ENCODE measurements at regions not wholly inside any gene's neighbourhood (a gene's known extent, or its start where the extent isn't known, plus 50 kb on each side); places are given as distances from the start of the nearest gene placed in this dataset.

DNA sequence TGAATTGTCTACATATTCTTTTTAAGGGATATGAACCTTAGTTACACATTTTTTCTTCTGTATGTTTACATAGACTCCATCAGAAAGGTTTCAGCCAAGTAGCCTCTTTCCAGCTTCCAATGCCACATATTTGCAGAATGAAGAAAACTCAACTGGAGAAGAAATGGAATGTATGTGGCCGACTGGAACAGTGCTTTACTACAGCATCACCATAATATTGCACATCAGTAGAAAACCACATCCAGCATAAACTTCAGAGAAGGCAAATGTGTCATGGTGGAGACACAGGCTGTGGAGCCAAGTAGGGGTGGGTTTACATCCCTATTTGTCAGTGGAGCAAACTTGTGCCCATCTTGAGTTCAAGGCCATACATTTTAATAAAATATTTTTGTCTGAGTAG lies 204.8 kb upstream of the LDB2 start:
- no peak for DNase-seq (ENCODE audit: low spot score)

- no peak for DNase-seq (ENCODE audit: low spot score)
Observed at GRCh38 chr4:17098996-17099395, 200.6 kb upstream of the LDB2 start.

DNA sequence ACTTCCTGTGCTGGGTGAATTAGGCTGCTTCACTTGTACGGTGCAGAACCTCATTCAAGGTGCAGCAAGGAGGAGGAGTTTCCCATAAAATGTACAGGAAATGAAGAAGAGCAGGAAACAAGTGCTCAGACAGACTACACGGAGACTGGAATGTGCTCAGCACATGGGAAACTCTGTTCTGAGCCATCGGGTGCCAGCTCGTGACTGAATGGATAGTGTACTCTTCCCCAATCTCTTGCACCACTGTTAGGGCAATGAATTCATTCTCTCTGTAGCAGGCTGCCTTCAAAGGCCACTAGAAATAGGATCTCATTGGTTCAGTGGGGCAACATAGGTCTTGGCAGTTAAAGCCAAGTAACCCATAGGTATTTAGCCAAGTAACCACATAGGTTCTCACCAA lies 200.0 kb upstream of the LDB2 start:
- no peak for DNase-seq (ENCODE audit: low spot score)

DNA sequence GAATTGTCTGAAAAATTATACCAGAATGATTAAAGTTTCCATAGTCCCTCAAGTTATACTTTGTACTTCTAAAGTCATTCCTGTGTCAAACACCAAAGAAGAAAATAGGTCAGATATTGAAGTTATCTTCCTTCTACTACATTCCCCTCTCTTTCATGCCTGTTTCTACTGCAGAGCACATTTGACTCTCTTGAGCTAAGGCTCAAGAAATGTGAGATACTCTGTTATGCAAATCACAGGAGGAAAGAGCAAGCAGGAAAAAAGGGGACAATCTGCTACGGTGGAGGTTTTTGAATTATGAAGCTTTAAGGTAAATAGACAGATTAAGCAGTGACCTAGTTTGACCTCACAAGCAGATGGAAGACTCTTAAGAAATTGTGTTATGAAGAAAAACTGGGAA lies 198.9 kb upstream of the LDB2 start:
- no peak for DNase-seq (ENCODE audit: low spot score)

GRCh38 chr4:17096692-17097091 lies 198.2 kb upstream of the LDB2 start:
- no peak for DNase-seq (ENCODE audit: low spot score)

GRCh38 chr4:17095771-17096170 lies 197.3 kb upstream of the LDB2 start:
- DNase-seq (ENCODE audit: low spot score), result no peak

GRCh38 chr4:17094876-17095210 lies 196.4 kb upstream of the LDB2 start:
- no peak for DNase-seq (ENCODE audit: low spot score)

DNA sequence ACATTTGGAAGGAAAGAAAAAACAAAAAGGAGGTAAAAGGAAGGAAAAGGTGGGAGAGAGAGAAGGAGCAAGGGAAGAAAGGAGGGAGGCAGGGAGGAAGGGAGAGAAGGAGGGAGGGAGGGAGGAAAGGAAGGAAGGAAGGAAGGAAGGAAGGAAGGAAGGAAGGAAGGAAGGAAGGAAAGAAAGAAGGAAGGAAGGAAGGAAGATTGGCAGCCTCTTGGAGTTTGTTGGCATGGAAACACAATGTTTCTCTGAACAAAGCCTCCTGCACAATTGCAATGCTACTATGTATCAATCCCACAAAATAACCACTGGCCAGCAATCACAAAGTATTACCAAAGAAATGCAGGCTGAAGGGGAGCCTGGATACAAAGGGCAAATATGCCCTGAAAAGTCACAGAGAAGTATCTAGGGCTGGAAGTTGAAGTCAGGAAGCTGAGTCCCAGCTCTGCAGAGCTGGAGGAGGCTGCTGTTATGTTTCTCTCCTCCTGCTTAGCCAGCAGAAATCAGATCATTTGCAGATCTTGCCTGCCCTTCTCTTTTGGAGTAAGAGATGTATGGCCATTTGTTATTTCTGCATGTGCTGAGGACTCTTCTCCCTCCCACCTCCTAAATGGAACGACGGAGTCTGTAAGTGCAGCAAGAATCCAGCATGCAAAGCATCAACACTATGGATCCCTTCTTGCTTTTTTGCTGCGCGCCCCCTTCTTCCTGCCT lies 195.9 kb upstream of the LDB2 start:
- DNase-seq (ENCODE audit: low spot score), result no peak

DNA sequence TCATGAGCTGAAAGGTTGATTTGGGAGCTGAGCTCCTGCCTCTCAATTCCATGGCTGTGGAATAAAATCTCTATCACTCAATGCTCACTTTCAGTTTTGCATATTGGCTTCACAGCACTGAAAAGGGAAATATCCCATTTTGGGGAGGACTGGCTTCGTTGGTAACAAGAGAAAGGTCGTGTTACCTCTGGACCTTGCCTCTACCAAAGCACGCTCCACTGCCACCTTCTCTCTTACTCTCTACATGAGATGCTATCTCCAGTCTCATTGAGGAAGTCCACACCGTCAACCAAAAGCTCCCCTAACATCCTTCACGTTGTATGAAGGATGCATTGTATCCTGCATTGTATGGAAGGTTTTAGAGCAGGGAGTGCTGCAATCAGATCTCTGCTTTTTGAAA lies 195.0 kb upstream of the LDB2 start:
- DNase-seq (ENCODE audit: low spot score), result no peak

DNA sequence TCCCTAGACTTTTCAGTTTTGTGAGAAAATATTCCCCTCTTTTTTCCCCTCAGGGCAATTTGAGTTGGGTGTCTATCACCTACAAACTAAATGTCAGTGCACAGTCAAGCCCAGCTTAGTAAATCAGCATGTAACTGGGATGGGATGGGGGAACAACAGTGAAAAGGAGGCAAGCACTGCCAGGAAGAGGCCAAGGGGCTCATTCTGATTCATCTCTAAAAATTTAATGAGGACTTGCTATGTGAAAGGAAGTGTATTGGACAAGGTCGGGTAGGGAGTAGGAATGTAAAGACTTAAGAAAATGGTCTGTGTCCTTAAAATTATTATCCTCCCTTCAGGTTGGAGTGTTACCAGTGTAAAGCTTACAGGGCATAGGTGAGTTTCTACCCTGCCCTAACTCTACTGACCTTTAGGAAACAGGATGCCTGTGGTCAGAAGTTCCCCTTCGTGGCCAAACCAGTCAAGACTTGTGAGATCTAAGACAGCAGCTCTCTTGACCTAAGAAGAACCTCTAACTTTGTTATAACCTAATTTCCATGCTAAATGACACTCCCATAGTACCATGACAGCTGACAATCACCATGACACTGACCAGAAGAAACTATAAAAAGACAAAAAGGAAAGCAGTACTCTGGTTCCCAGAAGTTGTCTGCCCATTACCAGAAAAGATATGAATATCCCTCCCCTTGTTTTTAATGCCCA lies 194.4 kb upstream of the LDB2 start:
- DNase-seq (ENCODE audit: low spot score), result no peak

- no peak for DNase-seq (ENCODE audit: low spot score)
Observed at GRCh38 chr4:17091104-17091503, 192.7 kb upstream of the LDB2 start.

DNA sequence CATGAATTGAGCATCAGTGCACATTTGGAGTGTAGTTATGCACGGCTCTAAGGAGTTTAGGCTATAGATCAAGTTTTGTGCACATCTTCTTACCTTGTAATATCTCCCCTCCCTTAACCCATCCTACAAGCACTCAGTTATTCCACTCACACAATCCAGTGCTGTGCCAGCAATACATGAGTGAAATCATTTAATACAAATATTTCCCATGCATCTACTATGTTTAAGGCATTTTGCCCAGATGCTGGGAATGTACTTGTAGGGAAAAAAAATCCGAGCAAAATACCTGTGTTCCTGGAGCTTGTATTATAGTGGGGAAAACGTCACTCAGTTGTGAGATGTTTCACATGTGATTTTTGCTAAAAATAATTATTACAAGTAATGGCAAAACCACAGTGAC lies 191.6 kb upstream of the LDB2 start:
- no peak for DNase-seq (ENCODE audit: low spot score)

DNA sequence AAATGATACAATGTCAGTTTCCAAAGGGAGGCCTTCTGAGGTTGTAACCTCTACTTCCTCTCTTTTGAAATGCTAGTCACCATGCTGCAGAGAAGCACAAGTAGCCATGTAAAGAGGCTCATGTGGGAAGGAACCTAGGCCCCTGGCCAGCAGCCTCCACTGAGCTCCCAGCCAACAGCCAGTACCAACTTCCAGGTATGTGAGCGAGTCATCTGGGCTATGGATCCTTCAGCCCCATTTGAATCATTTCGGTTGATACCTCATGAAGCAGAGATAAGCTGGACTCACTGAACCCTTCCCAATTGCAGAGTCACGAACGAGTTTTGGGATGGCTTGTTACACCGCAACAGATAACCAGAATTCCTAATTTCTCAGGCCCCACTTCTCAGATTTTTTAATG lies 187.0 kb upstream of the LDB2 start:
- DNase-seq (ENCODE audit: low spot score), result no peak

DNA sequence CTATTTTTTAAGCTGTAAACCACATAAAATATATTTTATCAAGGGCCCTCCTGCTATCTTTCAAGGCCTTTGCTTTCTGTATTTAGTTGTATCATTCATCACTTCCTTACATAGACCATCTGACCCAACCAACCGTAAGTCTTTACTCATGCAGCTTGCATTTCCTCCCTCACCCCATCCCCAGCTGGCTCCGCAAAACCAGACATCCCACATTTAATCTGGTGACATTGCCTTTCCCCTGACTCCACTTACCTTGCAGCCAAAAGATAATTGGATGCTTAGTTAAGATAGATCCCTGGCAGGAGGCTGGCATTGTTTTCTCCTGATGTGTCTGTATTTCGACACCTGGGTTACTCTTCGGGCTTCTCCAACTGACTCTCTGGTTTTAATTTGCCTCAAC lies 183.7 kb upstream of the LDB2 start:
- no peak for DNase-seq (ENCODE audit: low spot score)

DNA sequence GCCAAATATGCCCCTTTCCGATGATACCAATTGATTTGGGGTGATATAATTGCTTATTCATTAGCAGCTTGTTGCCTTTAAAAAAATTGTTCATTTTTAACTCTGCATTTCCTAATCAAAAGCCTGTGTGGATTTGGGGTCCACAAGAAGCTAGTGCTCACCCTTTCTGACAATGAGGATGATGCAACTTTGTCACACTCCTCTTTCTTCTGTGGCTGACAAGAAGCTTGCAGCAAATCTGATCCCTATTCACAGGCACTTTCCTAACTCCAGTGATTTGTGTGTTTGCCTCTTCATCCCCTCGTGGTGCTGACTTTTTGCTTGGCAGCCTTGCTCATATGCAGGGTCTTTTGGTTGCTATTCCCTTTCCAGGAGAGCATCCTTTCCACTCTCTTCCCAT lies 182.7 kb upstream of the LDB2 start:
- DNase-seq (ENCODE audit: low spot score), result no peak

DNA sequence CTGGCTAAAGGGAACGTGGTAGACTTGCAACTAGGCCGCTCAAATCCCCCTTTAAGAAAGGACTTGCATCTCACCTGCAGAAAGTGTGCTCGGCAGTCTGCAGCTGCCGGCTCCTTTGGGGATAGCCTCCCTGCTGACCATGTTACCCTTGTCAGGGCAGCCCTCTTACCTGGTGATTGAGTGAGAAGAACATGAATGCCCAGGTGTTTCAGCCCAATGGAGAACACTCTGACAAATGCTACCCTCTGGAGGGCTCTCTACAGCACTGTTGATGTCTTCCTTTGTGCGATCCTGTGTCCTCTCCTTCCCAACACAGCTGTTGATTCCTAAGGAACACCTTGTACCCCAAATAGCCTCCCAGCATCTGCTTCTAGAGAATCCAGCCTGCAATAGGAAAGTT lies 178.7 kb upstream of the LDB2 start:
- no peak for DNase-seq (ENCODE audit: low spot score)

DNA sequence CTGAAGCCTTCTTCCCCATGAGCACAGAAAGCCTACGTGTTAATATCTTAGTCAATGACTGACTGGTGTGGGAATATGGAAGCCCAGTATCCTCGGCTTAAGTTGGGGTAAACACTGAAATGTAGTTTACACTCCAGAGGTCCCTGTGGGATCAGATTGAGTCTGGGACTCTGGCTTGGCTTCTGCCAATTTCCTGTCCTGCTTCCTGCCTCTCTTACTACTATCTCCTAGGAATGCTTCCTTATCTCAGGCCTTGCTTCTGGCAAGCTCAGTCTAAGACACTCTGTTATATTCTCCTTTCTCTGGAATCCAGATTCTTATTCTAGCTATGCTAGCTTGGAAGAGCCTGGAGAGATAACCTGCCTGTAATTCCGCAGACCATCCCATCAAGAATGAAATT lies 174.0 kb upstream of the LDB2 start:
- no peak for DNase-seq (ENCODE audit: low spot score)

DNA sequence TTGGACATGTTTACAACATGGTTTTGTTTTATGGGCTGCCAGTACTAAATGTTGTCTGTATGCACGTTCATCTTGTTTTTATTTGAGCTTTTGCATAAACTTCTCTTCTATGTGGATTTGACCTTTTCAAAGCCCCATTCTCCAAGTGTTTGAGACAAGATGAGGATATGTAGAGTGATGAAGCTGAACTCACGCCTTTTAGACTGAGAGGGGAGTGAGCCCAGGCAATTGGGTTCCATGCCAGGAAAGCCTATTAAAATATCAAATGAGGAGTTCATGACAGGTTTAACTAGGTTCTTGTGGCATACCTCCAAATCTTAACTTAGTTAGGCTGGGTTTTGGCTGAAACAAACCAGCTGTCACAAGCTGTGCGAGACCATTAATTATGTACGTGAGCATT lies 170.4 kb upstream of the LDB2 start:
- DNase-seq (ENCODE audit: low spot score), result no peak

DNA sequence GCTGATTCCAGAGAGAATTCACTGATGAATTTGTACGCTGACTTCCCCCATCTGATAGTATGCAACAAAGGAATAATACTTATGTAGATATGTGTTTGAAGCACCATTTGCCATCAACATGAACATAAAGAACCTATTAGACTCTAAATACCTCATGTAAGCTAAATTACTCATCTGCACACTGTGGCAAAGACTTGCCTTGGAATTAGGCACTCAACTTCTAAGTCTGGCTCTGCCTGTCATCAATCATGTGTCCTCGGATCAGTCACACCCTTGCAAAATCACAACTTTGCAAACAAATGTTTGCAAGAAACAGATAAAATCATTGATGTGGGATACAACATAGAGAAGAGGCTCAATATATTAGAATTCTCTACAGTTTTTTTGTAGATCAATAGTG lies 169.9 kb upstream of the LDB2 start:
- no peak for DNase-seq (ENCODE audit: low spot score)

DNA sequence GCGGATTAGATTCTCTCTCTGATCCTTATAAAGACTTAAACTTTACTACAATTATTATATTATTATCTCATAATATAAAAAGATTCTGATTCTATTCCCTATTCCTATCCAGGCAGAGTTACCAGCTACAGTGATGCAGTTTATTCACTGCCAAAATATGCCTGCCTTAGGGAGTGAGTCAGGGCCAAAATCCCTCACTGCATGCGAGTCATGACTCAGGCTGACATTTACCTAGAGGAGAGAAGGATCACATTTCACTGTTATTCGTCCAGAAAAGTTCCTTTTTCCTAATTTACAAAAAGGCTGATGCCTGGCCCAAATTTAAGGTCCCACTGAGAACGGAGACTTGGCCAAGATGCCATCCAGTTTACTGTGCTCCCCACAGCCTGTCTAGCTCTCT lies 168.5 kb upstream of the LDB2 start:
- DNase-seq (ENCODE audit: low spot score), result no peak

DNA sequence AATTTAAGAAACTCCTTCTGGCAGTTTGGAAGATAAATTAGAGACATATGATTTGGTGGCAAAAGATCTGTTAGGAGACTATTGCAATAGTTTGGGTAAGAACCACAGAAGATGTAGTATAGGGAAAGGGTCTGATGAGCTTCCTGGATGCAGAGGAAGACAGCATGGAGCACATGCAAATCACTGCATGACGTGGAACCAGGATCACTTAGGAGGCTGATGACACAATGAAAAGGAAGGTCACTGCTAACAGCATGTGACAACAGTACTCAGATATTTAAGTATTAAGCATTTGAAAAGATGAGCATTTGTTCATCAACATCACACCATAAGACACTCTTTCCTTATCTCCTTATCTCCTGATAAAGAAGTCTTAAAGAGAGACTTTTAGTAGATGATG lies 167.8 kb upstream of the LDB2 start:
- no peak for DNase-seq (ENCODE audit: low spot score)

DNA sequence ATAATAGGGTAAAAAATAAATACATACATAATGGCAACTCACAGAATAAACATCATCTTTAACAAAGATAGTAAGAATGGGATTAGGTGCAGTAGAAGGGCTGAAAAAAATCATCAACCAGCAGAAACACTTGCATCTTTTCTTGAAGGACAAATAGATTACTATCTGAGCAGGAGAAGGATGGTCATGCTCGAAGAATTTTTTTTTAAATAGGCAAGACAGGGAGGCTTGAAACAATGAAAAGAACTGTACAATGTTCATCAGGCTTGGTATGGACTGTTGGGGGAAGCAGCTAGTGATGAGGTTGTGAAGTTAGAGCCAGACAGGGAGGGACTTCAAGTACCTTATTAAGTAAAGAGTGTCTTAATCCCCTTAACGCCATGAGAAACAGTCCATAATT lies 167.4 kb upstream of the LDB2 start:
- no peak for DNase-seq (ENCODE audit: low spot score)

DNA sequence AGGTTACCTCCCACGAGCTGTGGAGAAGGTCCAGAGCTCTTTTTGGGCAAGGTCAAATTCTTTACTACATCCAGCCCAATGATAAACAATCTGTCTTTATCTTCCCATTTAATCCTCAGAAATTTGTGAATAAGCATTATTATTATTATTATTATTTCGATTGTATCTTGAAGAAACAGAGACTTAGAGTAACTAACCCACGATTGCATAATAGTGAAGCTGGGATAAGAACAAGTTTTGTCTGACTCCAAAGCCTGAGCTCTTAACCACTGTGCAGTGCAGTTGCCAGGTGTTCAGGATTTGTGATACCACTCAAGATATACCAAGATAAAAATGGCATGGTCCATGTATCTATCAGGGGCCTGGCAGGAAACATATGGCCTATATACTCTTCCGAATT lies 166.5 kb upstream of the LDB2 start:
- DNase-seq (ENCODE audit: low spot score), result no peak

GRCh38 chr4:17063888-17064287 lies 165.4 kb upstream of the LDB2 start:
- no peak for DNase-seq (ENCODE audit: low spot score)
